ENCODE measurements at regions not wholly inside any gene's neighbourhood (a gene's known extent, or its start where the extent isn't known, plus 50 kb on each side); places are given as distances from the start of the nearest gene placed in this dataset.

DNA sequence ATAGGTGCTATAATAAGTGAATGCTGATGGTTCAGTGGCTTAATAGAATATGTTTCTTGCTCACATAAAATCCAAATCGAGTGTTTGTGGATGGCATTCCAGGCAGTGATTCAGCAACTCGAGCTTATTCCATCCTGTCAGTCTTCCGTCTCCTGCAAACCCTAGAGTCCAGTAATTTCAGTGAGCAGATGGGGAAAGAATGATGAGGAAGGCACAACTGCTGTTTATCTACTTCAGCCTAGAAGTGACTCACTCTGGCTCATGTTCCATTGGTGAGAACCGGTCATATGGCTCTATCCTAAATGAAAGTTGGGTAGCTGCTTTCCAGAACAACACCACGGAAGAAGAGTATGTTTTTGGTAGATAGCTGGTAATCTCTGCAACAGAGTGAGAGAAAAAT is 421.8 kb upstream of the PDE3A start:
- TF ChIP-seq SPI1 (IDR thresholded peaks at IDR 0.05; ENCODE audit: low read depth, low read length) (no peak), PAX5 (IDR thresholded peaks at IDR 0.05; ENCODE audit: insufficient read depth, low read length, severe bottlenecking) (no peak), TAF1 (IDR thresholded peaks at IDR 0.05; ENCODE audit: low read depth, low read length) (no peak), POLR2A (IDR thresholded peaks at IDR 0.05; ENCODE audit: low read depth, low read length) (no peak), POLR2AphosphoS5 (IDR thresholded peaks at IDR 0.05; ENCODE audit: low read depth, low read length) (no peak)

Measured in GM12891 (cell line).